A673 (cell line): ENCODE measurements at regions not wholly inside any gene's neighbourhood (a gene's known extent, or its start where the extent isn't known, plus 50 kb on each side); places are given as distances from the start of the nearest gene placed in this dataset.

Experiments
- BruUV-seq: library from RNA; stranded (reverse); fragments of 400-500 nt; replicated peaks from 2 replicates; lab custom pipeline; 2021; lab: Mats Ljungman, UMichigan
- CTCF ChIA-PET: fragments of 300-600 bp; sonication (Branson Sonifier 250); formaldehyde crosslinking; loops from one replicate; lab custom pipeline; 2022; ENCODE audit warnings: antibody characterized with exemption; lab: Charles Lee
- POLR2A ChIA-PET: fragments of 300-600 bp; sonication (Branson Sonifier 250); formaldehyde crosslinking; loops from one replicate; lab custom pipeline; 2022; ENCODE audit warnings: antibody characterized with exemption; ENCODE audit not compliant: low non-redundant PET; lab: Charles Lee
- DNase-seq: peaks from one replicate; pipeline ENCODE4 v3.0.0-alpha.2; 2015; ENCODE audit warnings: low spot score
- H3K27ac ChIP-seq: fragments of 200-600 bp; sonication (generic); 2 replicates; pipeline ENCODE4 v1.5.1; 2016; ENCODE audit warnings: mixed run types, low read depth, mild to moderate bottlenecking, mixed read lengths, antibody characterized with exemption, low read length; ENCODE audit not compliant: poor library complexity, severe bottlenecking
- H3K27me3 ChIP-seq: fragments of 200-600 bp; sonication (generic); replicated peaks from 2 replicates; pipeline ENCODE4 v1.6.1; 2017; ENCODE audit warnings: mixed run types, low read depth, mild to moderate bottlenecking, mixed read lengths, antibody characterized with exemption, low read length; ENCODE audit not compliant: insufficient read depth, poor library complexity
- H3K36me3 ChIP-seq: fragments of 200-600 bp; sonication (generic); 2 replicates; pipeline ENCODE4 v1.6.1; 2016; ENCODE audit warnings: mixed run types, mild to moderate bottlenecking, mixed read lengths, antibody characterized with exemption, low read length; ENCODE audit not compliant: insufficient read depth, poor library complexity, severe bottlenecking
- H3K4me1 ChIP-seq: fragments of 200-600 bp; sonication (generic); 2 replicates; pipeline ENCODE4 v1.6.1; 2017; ENCODE audit warnings: mixed run types, mild to moderate bottlenecking, mixed read lengths, antibody characterized with exemption, low read length; ENCODE audit not compliant: insufficient read depth, poor library complexity, severe bottlenecking
- H3K4me3 ChIP-seq: fragments of 200-600 bp; sonication (generic); 2 replicates; pipeline ENCODE4 v1.5.1; 2016; ENCODE audit warnings: low read depth, mixed run types, mild to moderate bottlenecking, mixed read lengths, low read length; ENCODE audit not compliant: poor library complexity, severe bottlenecking
- H3K9me3 ChIP-seq: fragments of 200-600 bp; sonication (generic); 2 replicates; pipeline ENCODE4 v1.6.1; 2016; ENCODE audit warnings: mixed run types, low read depth, mild to moderate bottlenecking, mixed read lengths, antibody characterized with exemption, low read length; ENCODE audit not compliant: poor library complexity, severe bottlenecking
- CTCF ChIP-seq: fragments of 300-800, 200-600 bp; sonication (generic); conservative IDR thresholded peaks from 2 replicates; pipeline ENCODE4 v1.5.1; 2017; ENCODE audit warnings: low read depth, mild to moderate bottlenecking, antibody characterized with exemption, low read length, moderate library complexity, mixed read lengths
- EZH2 ChIP-seq: fragments of 200-600 bp; sonication (generic); IDR thresholded peaks from 2 replicates; pipeline ENCODE4 v1.6.1; 2017; ENCODE audit warnings: borderline replicate concordance, low read depth, mild to moderate bottlenecking, mixed read lengths, antibody characterized with exemption, low read length; ENCODE audit not compliant: poor library complexity, severe bottlenecking
- intact Hi-C: fragments of 100-400 bp; cut with micrococcal nuclease; formaldehyde crosslinking; loops from one replicate; pipeline ENCODE4 v1.10.0; 2022; ENCODE audit not compliant: unreplicated experiment

- intact Hi-C loops = no loop called here
- H3K27ac ChIP-seq = no peak overlapping the region
- DNase-seq = no peak
- TF ChIP-seq CTCF = no peak
- no peak for TF ChIP-seq EZH2
- H3K9me3 ChIP-seq = no peaks in the 10 kb centered on the region
- CTCF ChIA-PET = no interaction called here
- H3K4me3 ChIP-seq = no peak overlapping the region
- no peaks in the 10 kb centered on the region for H3K27me3 ChIP-seq
- POLR2A ChIA-PET = no interaction called here
- no peaks in the 10 kb centered on the region for H3K36me3 ChIP-seq
- BruUV-seq = no TSS peak
- H3K4me1 ChIP-seq = no peaks in the 10 kb centered on the region
These were observed 73.9 kb upstream of the DHX40 start for GRCh38 chr17:59491353-59492090.

- POLR2A ChIA-PET = no interaction called here
- TF ChIP-seq EZH2 (no peak), CTCF (no peak)
- no peak for DNase-seq
- H3K36me3 ChIP-seq = no peaks in the 10 kb centered on the region
- H3K4me1 ChIP-seq = no peaks in the 10 kb centered on the region
- no peak overlapping the region for H3K4me3 ChIP-seq
- no TSS peak for BruUV-seq
- H3K27me3 ChIP-seq = no peaks in the 10 kb centered on the region
- intact Hi-C loops = no loop called here
- CTCF ChIA-PET = no interaction called here
- no peaks in the 10 kb centered on the region for H3K9me3 ChIP-seq
- H3K27ac ChIP-seq = no peak overlapping the region
These were observed 73.3 kb upstream of the DHX40 start for GRCh38 chr17:59492091-59492451.

- no peak overlapping the region for H3K4me3 ChIP-seq
- H3K36me3 ChIP-seq = no peaks in the 10 kb centered on the region
- intact Hi-C loops = no loop called here
- BruUV-seq = no TSS peak
- no peak overlapping the region for H3K27ac ChIP-seq
- peaks cover 3% of the 10 kb centered on the region for H3K4me1 ChIP-seq
- no peaks in the 10 kb centered on the region for H3K9me3 ChIP-seq
- ChIA-PET CTCF (no interaction called here), POLR2A (no interaction called here)
- no peaks in the 10 kb centered on the region for H3K27me3 ChIP-seq
- no peak for DNase-seq
- TF ChIP-seq EZH2 (no peak), CTCF (no peak)
These were observed 71.5 kb upstream of the DHX40 start for GRCh38 chr17:59493867-59494266.
